IMR-90 (cell line): ENCODE measurements at regions not wholly inside any gene's neighbourhood (a gene's known extent, or its start where the extent isn't known, plus 50 kb on each side); places are given as distances from the start of the nearest gene placed in this dataset.
A peak's percentile ranks its signal among the peaks of the same experiment; 100 is the strongest.

ENCODE experiments used
- ATAC-seq: fragments of 200-7000 bp; cut with Tn5 transposase; 2 replicates; pipeline ENCODE4 v1.9.1; 2020; ENCODE audit warnings: low read depth, mild to moderate bottlenecking, moderate library complexity
- BruUV-seq: library from RNA; stranded (reverse); fragments of 400-500 nt; replicated peaks from 2 replicates; lab custom pipeline; 2021; lab: Mats Ljungman, UMichigan
- CTCF ChIA-PET: fragments of 300-600 bp; formaldehyde crosslinking; extraction: SDS; loops from one replicate; lab custom pipeline; 2021; ENCODE audit warnings: antibody characterized with exemption; lab: Yijun Ruan, JAX
- POLR2A ChIA-PET: fragments of 300-600 bp; sonication (Branson Sonifier 250); formaldehyde crosslinking; loops from one replicate; lab custom pipeline; 2022; ENCODE audit warnings: antibody characterized with exemption; ENCODE audit not compliant: unreplicated experiment; lab: Charles Lee
- DNase-seq: peaks from one replicate; pipeline ENCODE4 v3.0.0; 2013
- H2AFZ ChIP-seq: replicated peaks from 2 replicates; pipeline ENCODE3; 2013; ENCODE audit warnings: low read length, mild to moderate bottlenecking; ENCODE audit not compliant: poor library complexity
- H2AK5ac ChIP-seq: 2 replicates; pipeline ENCODE4 v1.6.1; 2013; ENCODE audit warnings: low read depth, low read length, inconsistent platforms
- H2AK9ac ChIP-seq: replicated peaks from 2 replicates; pipeline ENCODE3; 2013; ENCODE audit warnings: mild to moderate bottlenecking, low read depth, low read length, moderate library complexity; ENCODE audit not compliant: poor library complexity
- H2BK120ac ChIP-seq: 2 replicates; pipeline ENCODE4 v1.6.1; 2013; ENCODE audit warnings: low read depth, low read length, inconsistent platforms
- H2BK15ac ChIP-seq: 3 replicates; pipeline ENCODE4 v1.6.1; 2013; ENCODE audit warnings: low read depth, low read length, inconsistent platforms
- H2BK20ac ChIP-seq: 2 replicates; pipeline ENCODE4 v1.6.1; 2013; ENCODE audit warnings: low read depth, mild to moderate bottlenecking, inconsistent platforms, low read length, moderate library complexity
- H2BK5ac ChIP-seq: 2 replicates; pipeline ENCODE4 v1.6.1; 2013; ENCODE audit warnings: mild to moderate bottlenecking, low read depth, low read length, inconsistent platforms; ENCODE audit not compliant: poor library complexity, severe bottlenecking
- H3K14ac ChIP-seq: replicated peaks from 2 replicates; pipeline ENCODE4 v1.6.1; 2013; ENCODE audit warnings: low read depth, low read length, inconsistent platforms
- H3K18ac ChIP-seq: 2 replicates; pipeline ENCODE4 v1.6.1; 2013; ENCODE audit warnings: low read depth, low read length, control low read depth
- H3K23ac ChIP-seq: 2 replicates; pipeline ENCODE4 v1.6.1; 2013; ENCODE audit warnings: low read depth, low read length, inconsistent platforms
- H3K27ac ChIP-seq: 2 replicates; pipeline ENCODE4 v1.5.1; 2013; ENCODE audit warnings: mild to moderate bottlenecking, control low read depth, low read length; ENCODE audit not compliant: insufficient read depth
- H3K27me3 ChIP-seq: 2 replicates; pipeline ENCODE4 v1.6.1; 2013; ENCODE audit warnings: low read length; ENCODE audit not compliant: control insufficient read depth, insufficient read depth
- H3K36me3 ChIP-seq: 2 replicates; pipeline ENCODE4 v1.6.1; 2013; ENCODE audit warnings: low read length, mixed read lengths; ENCODE audit not compliant: control insufficient read depth, insufficient read depth
- H3K4ac ChIP-seq: 2 replicates; pipeline ENCODE4 v1.6.1; 2013; ENCODE audit warnings: low read depth, low read length, inconsistent platforms
- H3K4me1 ChIP-seq: 2 replicates; pipeline ENCODE4 v1.6.1; 2013; ENCODE audit warnings: low read length, mixed read lengths; ENCODE audit not compliant: control insufficient read depth, insufficient read depth
- H3K4me2 ChIP-seq: 2 replicates; pipeline ENCODE4 v1.6.1; 2013; ENCODE audit warnings: low read depth, mild to moderate bottlenecking, control low read depth, low read length, moderate library complexity
- H3K4me3 ChIP-seq: 2 replicates; pipeline ENCODE4 v1.5.1; 2013; ENCODE audit warnings: low read depth, mild to moderate bottlenecking, control low read depth, low read length, moderate library complexity; ENCODE audit not compliant: insufficient read depth
- H3K56ac ChIP-seq: 2 replicates; pipeline ENCODE4 v1.6.1; 2013; ENCODE audit warnings: low read length, inconsistent platforms; ENCODE audit not compliant: insufficient read depth; ENCODE audit errors: extremely low read depth
- H3K79me1 ChIP-seq, 2 experiments: 2 replicates each; pipeline ENCODE4 v1.6.1; 2013; ENCODE audit warnings: low read length in 2 of 2, inconsistent platforms in 1 of 2, low read depth in 1 of 2
- H3K9ac ChIP-seq: 2 replicates; pipeline ENCODE4 v1.6.1; 2013; ENCODE audit warnings: low read depth, low read length, control low read depth
- H3K9me1 ChIP-seq: 2 replicates; pipeline ENCODE4 v1.6.1; 2013; ENCODE audit warnings: low read length, inconsistent platforms; ENCODE audit not compliant: insufficient read depth
- H3K9me3 ChIP-seq: 2 replicates; pipeline ENCODE4 v1.6.1; 2013; ENCODE audit warnings: low read length; ENCODE audit not compliant: control insufficient read depth, insufficient read depth
- H4K20me1 ChIP-seq: 2 replicates; pipeline ENCODE4 v1.6.1; 2013; ENCODE audit warnings: low read length, inconsistent platforms; ENCODE audit not compliant: insufficient read depth
- H4K5ac ChIP-seq: 2 replicates; pipeline ENCODE4 v1.6.1; 2013; ENCODE audit warnings: mild to moderate bottlenecking, low read depth, low read length, control low read depth
- H4K8ac ChIP-seq, 2 experiments: 2 replicates each; pipeline ENCODE4 v1.6.1; 2013; ENCODE audit warnings: low read depth in 2 of 2, low read length in 2 of 2, control low read depth in 1 of 2, inconsistent platforms in 1 of 2
- H4K91ac ChIP-seq: 2 replicates; pipeline ENCODE4 v1.6.1; 2013; ENCODE audit warnings: low read depth, low read length, inconsistent platforms; ENCODE audit not compliant: insufficient read depth
- CEBPB ChIP-seq: IDR thresholded peaks from 2 replicates; pipeline ENCODE4 v1.6.1; 2012; ENCODE audit warnings: low read depth, low read length, improper control_type of control experiment
- ELK1 ChIP-seq: fragments of 150-350 bp; IDR thresholded peaks from 2 replicates; pipeline ENCODE4 v1.6.1; 2016; ENCODE audit warnings: low read depth, mild to moderate bottlenecking, low read length, moderate library complexity, borderline replicate concordance
- RAD21 ChIP-seq: IDR thresholded peaks from 2 replicates; pipeline ENCODE4 v1.6.1; 2012; ENCODE audit warnings: low read length, improper control_type of control experiment
- WGBS, 2 experiments: methylation state at CpG; one replicate each; pipeline versions ENCODE4 v1.1.5 to v1.1.7; 2013; ENCODE audit warnings: missing lambda C conversion rate in 2 of 2; ENCODE audit not compliant: insufficient read length in 1 of 2; ENCODE audit errors: extremely low coverage in 2 of 2; 5-methylcytosine and 5-hydroxymethylcytosine counted together
- dilution Hi-C: fragments of 300-500 bp; cut with HindIII; formaldehyde crosslinking; loops from one replicate; pipeline ENCODE4 v1.14.3; 2018; ENCODE audit warnings: low sequenced_read_pairs; ENCODE audit not compliant: unreplicated experiment
- in situ Hi-C: fragments of 300-500 bp; cut with MboI; formaldehyde crosslinking; loops from 3 replicates; pipeline ENCODE4 v1.14.3; 2019; ENCODE audit warnings: low sequenced_read_pairs, inconsistent platforms, mixed read lengths
- intact Hi-C: fragments of 100-400 bp; cut with micrococcal nuclease; formaldehyde crosslinking; loops from 2 replicates; pipeline ENCODE4 v1.10.0; 2022

GRCh38 chr1:60956520-60956919, 125.8 kb upstream of the NFIA start:
- Histone ChIP-seq H4K91ac (no peak overlapping the region), H3K27ac (no peak overlapping the region), H4K8ac (no peak overlapping the region), H3K4me1 (no peaks in the 10 kb centered on the region), H3K9me3 (no peaks in the 10 kb centered on the region), H3K14ac (no peak overlapping the region), H3K9me1 (no peaks in the 10 kb centered on the region), H3K23ac (no peak overlapping the region), H2BK15ac (no peak overlapping the region), H2AK9ac (no peak overlapping the region), H3K18ac (no peak overlapping the region), H3K79me1 (no peaks in the 10 kb centered on the region), H4K5ac (no peak overlapping the region), H2AFZ (no peak overlapping the region), H2BK120ac (no peak overlapping the region), H3K4me2 (no peak overlapping the region), H3K36me3 (no peaks in the 10 kb centered on the region), H3K4ac (no peak overlapping the region), H3K9ac (no peak overlapping the region), H2BK5ac (no peak overlapping the region), H2BK20ac (no peak overlapping the region), H3K56ac (no peak overlapping the region), H2AK5ac (no peak overlapping the region), H3K27me3 (no peaks in the 10 kb centered on the region), H4K20me1 (no peaks in the 10 kb centered on the region), H3K4me3 (no peak overlapping the region)
- no CpG with 5 or more reads among the region's 3 CpGs for WGBS, 2 experiments
- CTCF ChIA-PET: no interaction called here
- intact Hi-C loops: no loop called here
- ATAC-seq (no peak), DNase-seq (no peak)
- TF ChIP-seq CEBPB: peak; percentile 44; the same call in 1 of the 2 replicates
- TF ChIP-seq RAD21: no peak
- TF ChIP-seq ELK1: no peak
- POLR2A ChIA-PET: no interaction called here
- in situ Hi-C loops: no loop called here
- BruUV-seq: no TSS peak
- dilution Hi-C loops: no loop called here
